ENCODE measurements at regions not wholly inside any gene's neighbourhood (a gene's known extent, or its start where the extent isn't known, plus 50 kb on each side); places are given as distances from the start of the nearest gene placed in this dataset.
"Not testable (repeated sequence)": the region's sequence is repeated elsewhere in the genome, so short reads cannot be mapped to it uniquely, and the experiment has no call there.

DNA sequence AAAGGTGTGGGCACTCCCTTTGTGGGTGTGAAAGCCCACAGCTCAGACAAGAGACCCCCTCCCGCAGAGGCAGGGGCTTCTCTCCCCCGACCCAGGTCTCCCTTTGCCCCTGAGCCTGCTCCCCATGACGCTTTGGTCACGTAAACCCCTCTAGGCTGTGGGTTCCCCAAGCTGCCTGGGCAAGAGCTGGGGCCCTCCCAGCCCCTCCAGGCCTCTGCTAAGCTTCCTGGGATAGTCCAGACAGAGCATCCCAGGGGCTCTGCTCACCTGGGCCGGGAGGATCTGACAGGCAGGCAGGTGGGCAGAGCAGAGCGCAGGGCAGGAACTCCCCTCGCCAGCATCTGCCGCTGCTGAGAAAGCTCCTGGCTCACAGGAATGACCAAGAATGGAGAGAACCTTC, 177.3 kb downstream of the BANP start:
- Histone ChIP-seq H3K36me3 (no peaks in the 10 kb centered on the region), H3K9me3 (no peaks in the 10 kb centered on the region), H3K4me3 (ENCODE audit: low read depth in 1 of 2, low read length in 1 of 2) (no peak overlapping the region), H3K27me3 (no peaks in the 10 kb centered on the region), H3K4me1 (ENCODE audit: control insufficient read depth in 1 of 2, insufficient read depth in 1 of 2, low read depth in 1 of 2, low read length in 1 of 2) (no peaks in the 10 kb centered on the region), H3K27ac (no peak overlapping the region)
- TF ChIP-seq, protein P1, sequence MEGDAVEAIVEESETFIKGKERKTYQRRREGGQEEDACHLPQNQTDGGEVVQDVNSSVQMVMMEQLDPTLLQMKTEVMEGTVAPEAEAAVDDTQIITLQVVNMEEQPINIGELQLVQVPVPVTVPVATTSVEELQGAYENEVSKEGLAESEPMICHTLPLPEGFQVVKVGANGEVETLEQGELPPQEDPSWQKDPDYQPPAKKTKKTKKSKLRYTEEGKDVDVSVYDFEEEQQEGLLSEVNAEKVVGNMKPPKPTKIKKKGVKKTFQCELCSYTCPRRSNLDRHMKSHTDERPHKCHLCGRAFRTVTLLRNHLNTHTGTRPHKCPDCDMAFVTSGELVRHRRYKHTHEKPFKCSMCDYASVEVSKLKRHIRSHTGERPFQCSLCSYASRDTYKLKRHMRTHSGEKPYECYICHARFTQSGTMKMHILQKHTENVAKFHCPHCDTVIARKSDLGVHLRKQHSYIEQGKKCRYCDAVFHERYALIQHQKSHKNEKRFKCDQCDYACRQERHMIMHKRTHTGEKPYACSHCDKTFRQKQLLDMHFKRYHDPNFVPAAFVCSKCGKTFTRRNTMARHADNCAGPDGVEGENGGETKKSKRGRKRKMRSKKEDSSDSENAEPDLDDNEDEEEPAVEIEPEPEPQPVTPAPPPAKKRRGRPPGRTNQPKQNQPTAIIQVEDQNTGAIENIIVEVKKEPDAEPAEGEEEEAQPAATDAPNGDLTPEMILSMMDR (IDR thresholded peaks at IDR 0.05) = no peak

- not testable (repeated sequence) for H3K27ac ChIP-seq; H3K4me3 ChIP-seq (ENCODE audit: low read depth in 1 of 2, low read length in 1 of 2); H3K36me3 ChIP-seq; H3K4me1 ChIP-seq (ENCODE audit: control insufficient read depth in 1 of 2, insufficient read depth in 1 of 2, low read depth in 1 of 2, low read length in 1 of 2); H3K27me3 ChIP-seq; H3K9me3 ChIP-seq
These were observed 177.9 kb downstream of the BANP start for GRCh38 chr16:88129133-88129532.

GRCh38 chr16:88130016-88130415, 178.8 kb downstream of the BANP start:
- H3K27ac ChIP-seq = no peak overlapping the region
- TF ChIP-seq, protein P1 (IDR thresholded peaks at IDR 0.05) = no peak
- H3K4me1 ChIP-seq (ENCODE audit: control insufficient read depth in 1 of 2, insufficient read depth in 1 of 2, low read depth in 1 of 2, low read length in 1 of 2) = no peaks in the 10 kb centered on the region
- H3K36me3 ChIP-seq = no peaks in the 10 kb centered on the region
- no peaks in the 10 kb centered on the region for H3K27me3 ChIP-seq
- no peaks in the 10 kb centered on the region for H3K9me3 ChIP-seq
- no peak overlapping the region for H3K4me3 ChIP-seq (ENCODE audit: low read depth in 1 of 2, low read length in 1 of 2)

GRCh38 chr16:88130681-88131080, 179.4 kb downstream of the BANP start:
- H3K9me3 ChIP-seq = no peaks in the 10 kb centered on the region
- H3K27me3 ChIP-seq = no peaks in the 10 kb centered on the region
- TF ChIP-seq, protein P1 (IDR thresholded peaks at IDR 0.05) = no peak
- no peak overlapping the region for H3K27ac ChIP-seq
- H3K4me1 ChIP-seq (ENCODE audit: control insufficient read depth in 1 of 2, insufficient read depth in 1 of 2, low read depth in 1 of 2, low read length in 1 of 2) = no peaks in the 10 kb centered on the region
- no peaks in the 10 kb centered on the region for H3K36me3 ChIP-seq
- no peak overlapping the region for H3K4me3 ChIP-seq (ENCODE audit: low read depth in 1 of 2, low read length in 1 of 2)

DNA sequence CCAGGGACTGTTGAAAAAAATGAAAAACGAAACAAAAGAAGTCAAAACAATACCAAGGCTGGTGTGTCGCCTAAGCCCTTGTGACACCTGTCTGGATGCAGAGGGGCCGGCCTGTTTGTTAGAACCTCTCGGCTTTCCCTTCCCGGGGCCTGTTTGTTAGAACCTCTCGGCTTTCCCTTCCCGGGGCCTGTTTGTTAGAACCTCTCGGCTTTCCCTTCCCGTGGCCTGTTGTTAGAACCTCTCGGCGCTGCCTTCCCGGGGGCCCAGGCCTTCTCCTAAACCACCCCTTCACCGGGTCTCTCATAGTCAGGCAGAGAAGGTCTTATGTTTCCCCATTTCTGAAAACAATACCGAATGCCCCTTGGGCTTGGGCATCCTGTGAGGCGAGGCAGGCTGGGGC, 180.0 kb downstream of the BANP start:
- H3K4me3 ChIP-seq (ENCODE audit: low read depth in 1 of 2, low read length in 1 of 2) = no peak overlapping the region
- H3K27ac ChIP-seq = no peak overlapping the region
- TF ChIP-seq, protein P1 (IDR thresholded peaks at IDR 0.05) = no peak
- H3K4me1 ChIP-seq (ENCODE audit: control insufficient read depth in 1 of 2, insufficient read depth in 1 of 2, low read depth in 1 of 2, low read length in 1 of 2) = no peaks in the 10 kb centered on the region
- no peaks in the 10 kb centered on the region for H3K27me3 ChIP-seq
- no peaks in the 10 kb centered on the region for H3K9me3 ChIP-seq
- no peaks in the 10 kb centered on the region for H3K36me3 ChIP-seq

DNA sequence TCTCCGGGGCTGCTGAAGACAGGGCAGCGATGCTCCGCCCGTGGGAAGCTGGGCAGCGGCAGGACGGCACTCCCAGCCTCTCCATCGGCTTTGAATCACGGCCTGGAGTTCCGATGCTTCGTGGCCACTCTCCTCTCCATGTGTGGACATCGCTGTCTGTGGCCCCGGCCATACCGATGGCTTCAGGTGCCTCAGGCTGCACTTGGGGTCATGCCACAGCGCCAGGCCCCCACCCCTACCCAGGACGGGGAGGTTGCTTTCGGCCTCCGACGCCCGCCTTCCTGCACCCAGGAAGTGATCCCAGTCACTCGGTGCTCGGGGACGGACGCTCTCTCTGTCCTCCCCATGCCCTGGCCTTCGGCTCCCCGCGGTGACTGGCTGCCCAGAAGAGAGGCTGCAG, 180.7 kb downstream of the BANP start:
- Histone ChIP-seq H3K9me3 (no peaks in the 10 kb centered on the region), H3K36me3 (no peaks in the 10 kb centered on the region), H3K4me3 (ENCODE audit: low read depth in 1 of 2, low read length in 1 of 2) (no peak overlapping the region), H3K27ac (no peak overlapping the region), H3K27me3 (no peaks in the 10 kb centered on the region), H3K4me1 (ENCODE audit: control insufficient read depth in 1 of 2, insufficient read depth in 1 of 2, low read depth in 1 of 2, low read length in 1 of 2) (no peaks in the 10 kb centered on the region)
- TF ChIP-seq, protein P1 (IDR thresholded peaks at IDR 0.05) = no peak

Measured in neutrophil (primary cell).